ENCODE measurements at regions not wholly inside any gene's neighbourhood (a gene's known extent, or its start where the extent isn't known, plus 50 kb on each side); places are given as distances from the start of the nearest gene placed in this dataset.
"Not testable (repeated sequence)": the region's sequence is repeated elsewhere in the genome, so short reads cannot be mapped to it uniquely, and the experiment has no call there.

DNA sequence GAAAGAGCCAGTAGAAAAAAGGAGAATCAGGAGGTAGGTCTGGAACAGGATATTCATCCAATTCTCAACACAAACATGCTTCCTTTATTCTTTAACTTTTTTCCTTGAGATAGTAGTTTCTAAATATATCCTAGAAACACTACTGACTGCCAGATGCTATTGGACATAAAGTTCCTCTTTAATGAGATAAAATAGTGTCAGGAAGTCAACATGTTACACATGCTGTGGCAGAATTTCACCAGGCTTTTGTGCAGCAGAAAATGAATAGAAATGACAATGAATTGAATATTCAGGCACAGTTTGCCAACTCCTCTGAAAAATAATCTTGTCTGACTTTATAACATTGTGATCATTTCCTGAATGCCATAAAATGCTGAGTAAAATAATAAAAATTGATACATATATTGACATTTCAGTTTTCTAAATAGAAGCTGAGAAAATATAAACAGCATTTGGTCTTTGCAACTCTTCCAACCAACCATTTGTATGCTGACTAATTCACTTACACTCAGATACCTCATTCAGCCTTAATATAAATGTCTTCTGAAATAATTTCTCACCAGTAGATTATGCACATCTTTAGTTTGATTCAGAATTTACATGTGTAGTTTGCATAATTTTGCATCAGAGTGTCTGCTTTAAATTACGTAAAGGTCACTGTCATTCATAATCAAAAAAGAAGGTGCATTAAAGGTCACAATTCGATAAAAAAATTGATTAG lies 486.1 kb upstream of the ADGRL2 start:
- no peak for DNase-seq

- DNase-seq: no peak
Measured at GRCh38 chr1:81313289-81313688, 487.4 kb upstream of the ADGRL2 start.

DNA sequence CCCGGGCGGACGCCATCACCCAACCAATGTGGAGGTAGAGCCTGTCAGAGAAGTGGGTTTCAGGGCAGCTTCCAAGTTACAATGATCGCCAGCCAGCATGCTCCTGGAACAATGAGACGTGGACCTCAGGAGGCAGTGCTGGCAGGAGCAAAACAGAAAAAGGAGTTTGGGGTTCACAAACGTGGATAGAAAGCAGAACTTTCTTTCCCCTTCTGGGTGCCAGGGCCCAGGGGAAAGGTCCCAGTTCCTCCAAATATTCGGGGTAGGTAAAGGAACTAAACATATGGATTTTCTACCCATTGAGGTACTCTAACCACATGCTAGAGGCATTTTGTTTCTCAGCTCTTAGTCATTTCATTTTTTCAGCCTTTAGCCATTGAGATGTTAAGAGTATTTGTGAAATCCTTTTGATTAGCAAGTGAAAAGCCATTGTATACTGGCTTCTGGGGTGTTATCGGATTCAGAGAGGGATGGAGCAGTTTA lies 488.4 kb upstream of the ADGRL2 start:
- DNase-seq: no peak

DNA sequence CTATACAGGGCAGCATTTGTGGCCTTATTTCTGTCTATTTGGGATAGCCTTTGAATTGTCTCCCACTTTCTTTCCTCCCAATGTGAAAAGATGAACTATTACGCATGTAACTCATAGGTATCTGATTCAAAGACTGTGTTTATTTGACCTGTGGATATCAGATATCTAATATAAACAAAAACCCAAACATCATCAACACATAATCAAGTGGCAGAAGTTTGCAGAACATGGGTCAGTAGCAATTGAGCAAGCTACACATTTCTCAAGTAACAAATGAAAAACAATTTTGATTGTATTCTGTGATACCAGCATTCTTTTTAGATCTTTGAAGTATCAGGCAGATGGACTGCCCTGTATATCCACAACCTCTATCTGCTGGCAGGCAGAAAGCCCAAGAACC lies 490.5 kb upstream of the ADGRL2 start:
- DNase-seq: no peak

- no peak for DNase-seq
Measured at GRCh38 chr1:81308191-81308590, 492.5 kb upstream of the ADGRL2 start.

DNA sequence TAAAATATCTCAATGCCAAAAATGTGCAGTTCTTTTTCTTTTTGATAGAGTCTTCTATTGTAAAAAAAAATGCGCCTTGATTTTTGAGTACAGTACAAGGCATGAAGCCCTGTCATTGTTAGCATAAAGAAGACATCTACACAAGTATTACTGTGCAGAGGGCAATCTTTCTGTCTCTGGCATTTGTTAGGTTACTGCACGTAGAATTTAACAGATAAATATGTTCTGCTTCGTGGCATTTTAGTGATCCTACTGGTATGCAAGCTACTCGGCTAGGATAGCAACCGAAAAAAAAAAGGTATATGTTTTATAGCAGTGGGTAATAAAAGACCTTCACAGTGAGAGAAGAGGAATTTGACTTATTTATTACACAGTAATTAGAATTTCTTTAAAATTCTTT lies 492.9 kb upstream of the ADGRL2 start:
- DNase-seq: no peak

GRCh38 chr1:81305997-81306452 lies 494.7 kb upstream of the ADGRL2 start:
- no peak for DNase-seq

DNA sequence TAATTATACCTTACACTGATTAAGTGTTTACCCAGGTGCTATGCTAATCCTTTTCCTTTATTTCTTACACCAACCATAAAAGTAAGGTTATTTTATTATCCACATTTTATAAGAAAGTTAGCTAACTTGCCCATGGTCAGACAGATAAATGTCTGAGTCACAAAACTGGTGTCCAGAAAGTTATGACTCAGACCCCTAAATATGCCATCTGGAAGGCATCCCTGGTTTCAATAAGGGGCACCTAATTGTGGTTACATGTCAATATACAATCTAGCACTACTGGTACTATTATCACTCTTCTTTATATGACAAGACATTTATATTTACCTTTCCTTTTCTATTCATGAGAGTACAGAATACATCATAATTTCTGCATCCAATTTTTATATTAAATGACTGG lies 496.5 kb upstream of the ADGRL2 start:
- no peak for DNase-seq

- DNase-seq: no peak
Measured at GRCh38 chr1:81299892-81300291, 500.8 kb upstream of the ADGRL2 start.

DNA sequence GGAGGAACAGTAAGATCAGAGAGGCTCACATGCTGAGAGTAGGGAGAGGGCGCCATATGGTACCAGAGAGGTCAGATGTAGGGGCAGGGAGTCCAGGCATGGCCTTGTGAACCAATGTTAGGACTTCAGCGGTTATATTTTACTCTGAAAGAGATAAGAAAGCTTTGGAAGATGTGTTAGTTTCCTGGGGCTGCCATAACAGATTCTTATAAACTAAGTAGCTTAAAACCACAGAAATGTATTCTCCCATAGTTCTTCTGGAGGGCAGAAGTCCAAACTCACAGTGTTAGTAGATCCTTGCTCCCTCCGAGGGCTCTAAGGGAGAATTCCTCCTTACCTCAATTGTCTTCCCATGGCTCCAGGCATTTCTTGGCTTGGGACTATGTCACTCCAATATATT lies 502.5 kb upstream of the ADGRL2 start:
- DNase-seq: no peak

GRCh38 chr1:81296601-81297000 lies 504.1 kb upstream of the ADGRL2 start:
- DNase-seq: no peak

- no peak for DNase-seq
Measured at GRCh38 chr1:81290326-81290725, 510.4 kb upstream of the ADGRL2 start.

- DNase-seq: no peak
Measured at GRCh38 chr1:81288689-81289088, 512.0 kb upstream of the ADGRL2 start.

DNA sequence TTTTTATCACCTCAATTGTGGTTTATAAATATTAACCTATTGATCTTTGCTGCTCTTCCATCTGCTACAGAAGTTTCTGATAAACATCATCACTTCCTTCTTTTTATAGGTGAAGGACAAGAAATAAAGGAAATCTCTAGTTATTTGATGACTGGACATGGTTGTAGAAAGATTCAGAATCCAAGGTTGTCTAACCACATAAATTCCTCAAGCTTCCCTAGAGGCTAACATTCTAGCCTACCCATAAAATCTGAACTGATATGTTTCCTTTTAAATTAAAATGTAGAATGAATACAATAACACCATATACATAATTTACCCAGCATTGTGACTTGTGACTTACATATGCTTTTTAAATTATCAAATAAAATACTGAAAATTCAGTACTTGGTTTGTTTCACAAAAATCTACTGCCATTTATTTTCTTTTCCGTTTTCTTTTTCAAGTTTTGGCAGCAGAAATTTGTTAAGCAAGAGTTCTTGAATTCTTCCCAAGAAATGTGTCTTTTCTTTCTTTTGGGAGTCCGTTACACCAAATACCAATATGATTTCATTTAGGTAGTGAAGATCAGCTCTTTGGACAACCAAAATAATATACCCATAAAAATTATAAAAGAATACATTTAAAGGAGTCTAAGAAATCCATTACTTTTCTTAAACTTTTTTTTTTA lies 513.2 kb upstream of the ADGRL2 start:
- DNase-seq: no peak

GRCh38 chr1:81270051-81270450 lies 530.7 kb upstream of the ADGRL2 start:
- DNase-seq: no peak

GRCh38 chr1:81264976-81265375 lies 535.8 kb upstream of the ADGRL2 start:
- no peak for DNase-seq

DNA sequence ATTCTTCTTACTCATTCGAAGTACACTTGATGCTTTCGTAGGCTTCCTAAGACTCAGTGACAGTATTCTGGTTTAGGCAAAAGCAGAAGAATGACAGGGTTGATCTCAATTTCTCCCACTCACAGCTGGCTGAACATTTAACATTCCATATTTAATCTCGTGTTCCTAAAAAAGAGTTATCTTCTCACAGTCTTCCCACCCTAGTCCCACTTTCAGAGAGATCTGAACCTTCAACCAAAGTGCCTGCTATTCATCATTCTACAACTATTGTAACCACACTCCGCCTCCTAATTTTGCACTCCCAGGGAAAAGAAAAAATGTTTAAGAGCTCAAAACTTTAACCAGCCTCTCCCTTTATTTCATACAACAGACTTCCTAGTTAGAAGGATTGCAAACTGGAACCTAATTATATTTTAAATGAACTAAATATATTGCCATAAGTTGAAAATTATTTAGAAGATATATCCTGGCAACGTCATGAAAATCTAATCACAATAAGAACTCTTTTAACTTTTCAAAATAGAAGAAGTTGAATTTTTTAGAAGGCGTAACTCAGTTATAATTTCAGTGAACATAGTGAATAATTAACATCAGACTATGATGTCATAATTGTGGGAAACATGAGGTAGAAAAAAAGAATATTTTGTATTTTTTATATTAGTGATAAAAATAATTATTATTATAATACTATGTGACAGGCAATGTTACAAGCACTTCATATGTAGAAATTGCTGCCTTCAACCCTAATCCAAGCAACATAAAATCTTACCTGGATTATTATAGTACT lies 540.9 kb upstream of the ADGRL2 start:
- no peak for DNase-seq

- no peak for DNase-seq
Measured at GRCh38 chr1:81254560-81254959, 546.2 kb upstream of the ADGRL2 start.

- DNase-seq: no peak
Measured at GRCh38 chr1:81254068-81254467, 546.7 kb upstream of the ADGRL2 start.

DNA sequence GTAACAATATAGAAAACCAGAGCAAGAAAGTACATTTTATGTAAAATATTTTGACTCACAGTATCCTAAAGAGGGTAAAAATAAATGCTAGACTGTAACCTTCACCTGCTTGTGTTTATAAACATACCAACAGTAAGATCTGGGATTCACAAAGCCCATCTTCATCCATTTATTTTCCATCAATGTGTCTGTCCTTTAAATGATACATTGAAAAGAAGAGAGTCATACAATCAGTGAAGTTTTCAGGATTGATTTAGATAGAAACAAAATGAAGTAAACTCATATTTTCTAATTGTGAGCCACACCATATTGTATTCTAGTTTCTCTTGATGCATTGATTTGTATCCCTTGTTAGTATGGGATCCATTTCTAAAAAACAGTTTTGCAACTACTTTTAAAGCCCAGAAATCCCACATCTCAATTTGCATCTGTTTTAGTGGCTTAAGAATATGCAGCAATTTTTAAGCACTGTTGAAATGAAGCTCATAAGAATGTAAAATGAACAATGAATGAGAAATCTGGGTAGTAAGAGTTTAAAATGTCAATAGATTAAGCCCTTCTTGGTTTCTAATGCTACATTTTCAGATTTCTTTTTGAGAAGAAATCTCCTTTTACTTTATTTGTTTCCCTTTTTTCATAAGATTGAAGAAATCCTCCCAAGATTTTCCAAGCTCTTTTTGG lies 548.1 kb upstream of the ADGRL2 start:
- no peak for DNase-seq

DNA sequence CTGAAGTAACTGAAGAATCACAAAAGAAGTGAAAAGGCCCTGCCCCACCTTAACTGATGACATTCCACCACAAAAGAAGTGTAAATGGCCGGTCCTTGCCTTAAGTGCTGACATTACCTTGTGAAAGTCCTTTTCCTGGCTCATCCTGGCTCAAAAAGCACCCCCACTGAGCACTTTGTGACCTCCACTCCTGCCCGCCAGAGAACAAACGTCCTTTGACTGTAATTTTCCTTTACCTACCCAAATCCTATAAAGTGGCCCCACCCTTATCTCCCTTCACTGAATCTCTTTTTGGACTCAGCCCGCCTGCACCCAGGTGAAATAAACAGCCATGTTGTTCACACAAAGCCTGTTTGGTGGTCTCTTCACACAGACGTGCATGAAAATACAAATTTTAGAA lies 549.9 kb upstream of the ADGRL2 start:
- DNase-seq: not testable (repeated sequence)

- not testable (repeated sequence) for DNase-seq
Measured at GRCh38 chr1:81245084-81245715, 555.5 kb upstream of the ADGRL2 start.

GRCh38 chr1:81244612-81245011 lies 556.1 kb upstream of the ADGRL2 start:
- DNase-seq: not testable (repeated sequence)
